ENCODE measurements at regions not wholly inside any gene's neighbourhood (a gene's known extent, or its start where the extent isn't known, plus 50 kb on each side); places are given as distances from the start of the nearest gene placed in this dataset.

- TF ChIP-seq EZH2phosphoT487 (IDR thresholded peaks at IDR 0.05; ENCODE audit: borderline replicate concordance): no peak
- no peaks in the 10 kb centered on the region for H4K20me1 ChIP-seq (ENCODE audit: insufficient read depth, low read length, poor library complexity, severe bottlenecking)
- no peak overlapping the region for H2AFZ ChIP-seq (ENCODE audit: low read length)
- H3K36me3 ChIP-seq (ENCODE audit: insufficient read depth, low read length): no peaks in the 10 kb centered on the region
- no peaks in the 10 kb centered on the region for H3F3A ChIP-seq (ENCODE audit: low read depth)
- H3K79me2 ChIP-seq (ENCODE audit: insufficient read depth, low read length): no peaks in the 10 kb centered on the region
- H3K4me3 ChIP-seq (ENCODE audit: low read length, poor library complexity, severe bottlenecking): no peak overlapping the region
- no peak overlapping the region for H3K4me2 ChIP-seq (ENCODE audit: low read depth, low read length, poor library complexity, severe bottlenecking)
- no peaks in the 10 kb centered on the region for H3K4me1 ChIP-seq (ENCODE audit: insufficient read depth, low read length, poor library complexity, severe bottlenecking)
- H3K27me3 ChIP-seq (ENCODE audit: insufficient read depth, low read length, poor library complexity, severe bottlenecking): no peaks in the 10 kb centered on the region
- H3K9me2 ChIP-seq (replicated peaks; ENCODE audit: low read depth, low read length): no peaks in the 10 kb centered on the region
- H3K9ac ChIP-seq (ENCODE audit: low read depth, low read length, poor library complexity, severe bottlenecking): no peak overlapping the region
- no peaks in the 10 kb centered on the region for H3K9me3 ChIP-seq (ENCODE audit: insufficient read depth, low read depth, low read length)
Observed at GRCh38 chr11:15613789-15614188, 499.1 kb downstream of the INSC start.

- Histone ChIP-seq H3K4me1 (ENCODE audit: insufficient read depth, low read length, poor library complexity, severe bottlenecking) (no peaks in the 10 kb centered on the region), H3F3A (ENCODE audit: low read depth) (no peaks in the 10 kb centered on the region), H3K4me2 (ENCODE audit: low read depth, low read length, poor library complexity, severe bottlenecking) (no peak overlapping the region), H3K27me3 (ENCODE audit: insufficient read depth, low read length, poor library complexity, severe bottlenecking) (no peaks in the 10 kb centered on the region), H3K36me3 (ENCODE audit: insufficient read depth, low read length) (no peaks in the 10 kb centered on the region), H3K4me3 (ENCODE audit: low read length, poor library complexity, severe bottlenecking) (no peak overlapping the region), H3K9me3 (ENCODE audit: insufficient read depth, low read depth, low read length) (no peaks in the 10 kb centered on the region), H3K9me2 (replicated peaks; ENCODE audit: low read depth, low read length) (no peaks in the 10 kb centered on the region), H4K20me1 (ENCODE audit: insufficient read depth, low read length, poor library complexity, severe bottlenecking) (no peaks in the 10 kb centered on the region), H3K9ac (ENCODE audit: low read depth, low read length, poor library complexity, severe bottlenecking) (no peak overlapping the region), H3K79me2 (ENCODE audit: insufficient read depth, low read length) (no peaks in the 10 kb centered on the region), H2AFZ (ENCODE audit: low read length) (no peak overlapping the region)
- no peak for TF ChIP-seq CTCF (conservative IDR thresholded peaks at IDR 0.05; ENCODE audit: low read length)
- TF ChIP-seq EZH2phosphoT487 (IDR thresholded peaks at IDR 0.05; ENCODE audit: borderline replicate concordance): no peak
Observed at GRCh38 chr11:15615398-15616096, 500.8 kb downstream of the INSC start.

GRCh38 chr11:15616130-15617105 is 501.7 kb downstream of the INSC start:
- H2AFZ ChIP-seq (ENCODE audit: low read length): no peak overlapping the region
- no peaks in the 10 kb centered on the region for H3K9me2 ChIP-seq (replicated peaks; ENCODE audit: low read depth, low read length)
- no peak overlapping the region for H3K4me2 ChIP-seq (ENCODE audit: low read depth, low read length, poor library complexity, severe bottlenecking)
- TF ChIP-seq EZH2phosphoT487 (IDR thresholded peaks at IDR 0.05; ENCODE audit: borderline replicate concordance) (no peak), CTCF (conservative IDR thresholded peaks at IDR 0.05; ENCODE audit: low read length) (no peak)
- no peaks in the 10 kb centered on the region for H3K4me1 ChIP-seq (ENCODE audit: insufficient read depth, low read length, poor library complexity, severe bottlenecking)
- no peak overlapping the region for H3K4me3 ChIP-seq (ENCODE audit: low read length, poor library complexity, severe bottlenecking)
- H3F3A ChIP-seq (ENCODE audit: low read depth): no peaks in the 10 kb centered on the region
- H3K36me3 ChIP-seq (ENCODE audit: insufficient read depth, low read length): no peaks in the 10 kb centered on the region
- H3K27me3 ChIP-seq (ENCODE audit: insufficient read depth, low read length, poor library complexity, severe bottlenecking): no peaks in the 10 kb centered on the region
- H4K20me1 ChIP-seq (ENCODE audit: insufficient read depth, low read length, poor library complexity, severe bottlenecking): no peaks in the 10 kb centered on the region
- H3K9ac ChIP-seq (ENCODE audit: low read depth, low read length, poor library complexity, severe bottlenecking): no peak overlapping the region
- H3K79me2 ChIP-seq (ENCODE audit: insufficient read depth, low read length): no peaks in the 10 kb centered on the region
- no peaks in the 10 kb centered on the region for H3K9me3 ChIP-seq (ENCODE audit: insufficient read depth, low read depth, low read length)
